GM19452 (cell line): ENCODE measurements at regions not wholly inside any gene's neighbourhood (a gene's known extent, or its start where the extent isn't known, plus 50 kb on each side); places are given as distances from the start of the nearest gene placed in this dataset.
A peak's percentile ranks its signal among the peaks of the same experiment; 100 is the strongest.

Source experiments
- ATAC-seq: cut with Tn5 transposase; IDR thresholded peaks from one replicate; pipeline ENCODE4 v1.9.1; 2021; ENCODE audit not compliant: unreplicated experiment

DNA sequence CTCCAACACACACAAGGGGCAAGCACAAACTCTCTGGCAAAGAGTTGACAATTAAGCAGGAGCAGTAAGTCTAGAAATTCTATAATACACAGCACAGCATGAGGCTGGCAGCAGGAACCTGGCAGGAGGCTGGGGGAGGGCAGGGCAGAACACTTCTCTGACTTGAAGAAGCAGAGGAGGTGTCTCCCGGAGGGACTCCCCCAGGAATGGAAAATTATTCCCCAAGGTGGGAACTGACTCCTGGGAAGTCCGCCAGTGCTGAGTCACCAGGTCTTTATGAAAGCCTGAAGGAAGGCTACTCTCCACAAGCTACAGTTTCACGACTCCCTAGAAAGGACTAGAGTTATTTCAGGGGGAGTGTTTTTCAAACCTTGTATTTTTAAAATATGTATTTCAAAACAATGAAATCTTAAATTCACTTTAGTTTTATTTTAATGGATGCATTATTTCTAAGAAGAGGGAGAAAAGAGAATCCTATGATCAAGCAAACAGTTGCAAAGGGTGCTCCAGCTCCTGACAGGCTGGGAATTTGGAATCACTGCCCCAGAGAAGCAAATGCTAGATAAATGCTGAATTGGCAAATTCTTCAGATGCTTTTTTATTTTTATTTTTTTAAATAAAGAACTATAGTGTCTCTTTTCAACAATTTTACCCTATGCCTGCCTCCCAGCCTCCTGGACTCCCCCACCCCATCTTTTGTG, 192.8 kb downstream of the LY86 start:
- ATAC-seq = no peak

- no peak for ATAC-seq
Measured at GRCh38 chr6:6781873-6782227, 193.3 kb downstream of the LY86 start.

DNA sequence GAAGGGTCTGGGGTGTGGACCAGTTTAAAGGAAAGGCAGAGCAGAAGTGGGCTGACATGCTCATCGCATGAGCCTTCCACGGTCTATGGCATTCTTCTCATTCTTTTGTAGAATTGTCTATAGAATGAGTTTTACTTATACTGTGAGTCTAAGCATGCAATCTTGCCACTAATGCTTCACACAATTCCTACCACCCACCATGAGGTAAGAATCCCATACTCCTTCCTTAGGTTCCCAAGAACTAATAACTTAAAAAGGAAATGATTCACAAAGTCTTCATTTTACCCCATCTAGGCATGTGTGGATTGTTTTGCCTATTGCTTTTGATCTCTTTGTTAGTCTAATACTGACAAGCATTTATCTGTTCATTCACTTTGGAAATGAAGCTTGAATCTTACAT, 195.2 kb downstream of the LY86 start:
- ATAC-seq = no peak

- no peak for ATAC-seq
Measured at GRCh38 chr6:6784514-6785162, 196.1 kb downstream of the LY86 start.

GRCh38 chr6:6785163-6785521, 196.6 kb downstream of the LY86 start:
- ATAC-seq = no peak

DNA sequence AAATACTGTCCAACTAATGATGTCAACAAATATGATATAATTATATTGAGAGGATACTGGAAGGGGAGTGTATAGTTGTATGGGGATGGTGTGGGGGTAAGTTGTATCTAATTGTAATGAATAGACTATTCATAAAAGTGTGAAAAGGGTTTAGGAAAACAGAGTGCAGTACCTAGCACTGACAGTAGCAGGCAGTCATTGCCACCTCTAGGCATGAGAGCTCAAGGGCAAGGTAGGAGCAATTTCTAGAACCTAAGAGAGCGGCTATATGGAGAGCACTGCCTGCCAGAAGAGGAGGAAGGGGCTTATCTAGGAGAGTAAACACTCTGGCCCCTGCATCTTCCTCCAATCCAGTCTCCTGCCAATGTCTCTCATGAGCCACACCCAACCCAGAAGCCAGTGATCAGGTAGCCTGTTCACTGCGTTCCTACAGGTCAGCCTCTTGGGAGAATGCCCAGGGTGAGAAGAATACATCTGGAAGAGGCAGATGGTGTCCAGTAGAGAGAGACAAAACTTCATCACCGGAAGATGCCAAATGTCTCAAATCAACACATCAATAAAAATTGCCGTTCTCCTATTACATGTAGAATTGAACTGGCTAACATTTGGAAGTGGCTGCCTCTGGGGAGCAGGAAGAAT, 200.0 kb downstream of the LY86 start:
- ATAC-seq = no peak

- ATAC-seq = no peak
Measured at GRCh38 chr6:6790393-6790792, 201.9 kb downstream of the LY86 start.

- no peak for ATAC-seq
Measured at GRCh38 chr6:6790891-6791290, 202.4 kb downstream of the LY86 start.

GRCh38 chr6:6793388-6794250, 205.1 kb downstream of the LY86 start:
- ATAC-seq = no peak

DNA sequence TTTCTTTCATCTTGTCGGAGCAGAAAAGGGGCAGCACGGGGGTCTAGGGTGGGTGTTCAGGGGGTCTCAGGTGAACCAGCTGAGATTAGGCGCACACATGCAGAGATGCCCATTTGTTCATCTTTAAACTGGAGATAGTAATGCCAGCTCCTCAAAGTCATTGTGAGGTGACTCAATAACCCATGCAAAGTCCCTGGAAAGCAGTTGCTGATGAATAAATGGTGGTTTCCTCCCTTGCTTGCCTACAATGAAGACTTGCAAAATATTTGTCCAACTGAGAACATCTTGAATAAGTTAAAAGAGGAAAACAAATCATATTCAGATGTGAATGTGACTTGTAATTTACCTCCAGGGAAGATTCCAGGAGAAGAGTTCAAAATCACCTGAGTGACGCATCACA, 206.9 kb downstream of the LY86 start:
- ATAC-seq = no peak

- no peak for ATAC-seq
Measured at GRCh38 chr6:6796818-6797217, 208.3 kb downstream of the LY86 start.

DNA sequence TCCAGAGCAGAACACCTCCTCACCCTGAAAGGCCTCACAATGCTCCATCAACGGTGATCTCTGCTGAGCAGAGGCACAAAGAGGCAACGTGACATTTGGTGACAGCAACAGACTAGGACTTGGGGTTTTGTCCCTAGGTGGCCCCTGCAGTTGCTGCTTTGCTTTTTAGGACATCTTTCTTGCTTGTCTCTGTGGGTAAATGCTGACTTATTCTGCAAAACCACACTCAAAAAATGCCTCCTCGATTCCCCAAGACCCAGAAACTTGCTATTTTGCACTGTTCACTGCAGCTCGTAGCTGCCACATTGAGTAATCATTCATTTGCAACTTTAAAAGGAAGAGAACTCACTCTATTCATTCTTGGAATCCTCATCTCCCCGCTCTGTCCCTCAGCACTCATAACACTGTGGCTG, 209.9 kb downstream of the LY86 start:
- no peak for ATAC-seq

GRCh38 chr6:6801005-6801335, 212.4 kb downstream of the LY86 start:
- ATAC-seq = no peak

DNA sequence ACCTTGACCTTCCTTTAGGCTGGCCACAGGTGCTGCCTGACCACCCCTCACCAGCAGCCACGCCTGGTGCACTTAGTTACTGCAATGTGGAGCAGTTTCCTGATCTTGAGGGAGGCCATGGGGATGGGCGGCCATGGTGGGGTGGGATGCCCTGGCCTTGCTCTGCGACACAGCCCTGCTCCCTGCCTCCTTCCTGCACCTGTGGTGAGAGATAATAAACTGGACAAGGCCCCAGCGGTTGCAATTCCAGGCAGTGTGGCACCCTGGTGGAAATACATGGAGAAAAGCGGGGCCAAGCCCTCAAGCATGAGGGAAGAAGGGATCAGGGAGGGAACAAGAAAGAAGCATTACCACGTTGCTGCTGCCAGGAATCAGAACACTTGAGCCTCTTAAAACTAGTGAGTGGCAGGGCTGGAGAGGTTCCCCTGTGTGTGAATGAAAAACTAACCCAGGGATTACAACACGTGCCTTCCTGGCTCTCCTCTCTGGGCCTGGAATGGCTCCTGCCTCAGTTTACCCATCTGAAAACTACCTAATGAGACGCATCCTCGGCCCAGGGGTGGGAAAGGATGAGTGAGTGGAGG, 213.2 kb downstream of the LY86 start:
- no peak for ATAC-seq

- peak; percentile 85 for ATAC-seq
Measured at GRCh38 chr6:6803180-6803977, 214.9 kb downstream of the LY86 start.

DNA sequence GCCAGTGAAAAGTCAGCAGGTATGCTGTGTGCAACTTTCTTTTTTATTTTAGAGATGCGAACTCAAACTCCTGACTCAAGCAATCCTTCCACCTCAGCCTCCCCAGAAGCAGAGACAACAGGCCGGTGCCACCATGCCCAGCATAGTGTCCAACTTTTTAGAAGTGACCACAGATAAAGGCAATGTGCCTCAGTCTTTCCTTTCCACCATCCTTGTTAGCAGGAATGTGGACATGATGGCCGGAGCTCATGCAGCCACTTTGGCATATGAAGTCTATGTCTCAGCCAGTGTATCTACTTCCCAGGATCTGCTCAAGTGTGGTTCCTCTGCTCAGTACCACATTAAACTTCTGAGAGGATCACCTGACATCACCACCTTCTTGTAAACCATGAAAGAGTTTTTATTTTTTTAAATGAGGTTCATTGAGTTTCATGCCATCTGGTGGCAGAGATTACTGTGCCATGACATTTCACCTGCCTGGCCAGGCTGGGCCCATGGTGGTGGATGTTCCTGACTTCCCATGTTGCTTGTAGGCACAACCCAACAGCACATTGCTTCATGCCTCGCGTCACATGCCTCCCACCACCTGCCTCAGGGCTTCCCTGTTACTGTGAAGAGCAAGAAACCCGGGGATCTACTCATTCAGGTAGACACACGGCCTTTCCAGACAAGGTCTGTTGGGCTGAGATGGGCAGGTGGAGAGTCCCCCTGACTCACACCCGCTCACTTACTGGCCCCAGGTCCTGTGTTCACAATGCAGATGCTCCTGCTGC, 216.5 kb downstream of the LY86 start:
- no peak for ATAC-seq

DNA sequence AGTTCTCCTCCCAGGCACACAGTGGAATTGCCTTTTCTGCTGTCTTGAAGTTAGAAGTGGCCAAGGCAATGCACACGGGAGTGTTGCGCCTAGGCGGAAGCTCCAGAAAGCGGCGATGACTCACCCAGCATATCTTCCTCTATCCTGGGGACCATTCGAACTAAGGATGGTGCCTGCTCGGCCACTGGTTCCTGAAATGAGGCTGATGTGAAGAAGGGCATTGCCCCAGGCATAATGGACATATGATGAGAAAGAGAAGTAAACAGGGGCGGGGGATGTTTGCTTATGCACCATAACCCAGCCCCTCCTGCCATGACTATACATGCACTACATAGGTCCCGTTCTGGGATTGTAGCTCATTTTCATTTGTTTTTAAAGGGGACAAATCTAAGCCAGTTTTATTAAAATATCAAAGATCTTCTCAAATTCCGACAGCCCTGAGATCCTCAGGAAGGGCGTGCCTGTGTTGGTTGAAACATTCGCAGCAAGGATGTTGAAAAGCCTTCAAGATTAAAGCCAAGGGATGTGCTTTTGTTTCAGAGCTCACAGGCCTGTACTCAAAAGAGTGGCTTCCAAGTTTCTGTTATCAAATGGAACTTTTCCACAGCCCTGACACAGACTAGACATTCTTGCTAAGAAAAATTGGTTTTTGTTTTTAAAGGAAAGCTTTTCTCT, 218.5 kb downstream of the LY86 start:
- no peak for ATAC-seq

GRCh38 chr6:6808343-6808742, 219.8 kb downstream of the LY86 start:
- ATAC-seq = no peak

GRCh38 chr6:6808915-6809314, 220.4 kb downstream of the LY86 start:
- no peak for ATAC-seq
